ENCODE measurements at regions not wholly inside any gene's neighbourhood (a gene's known extent, or its start where the extent isn't known, plus 50 kb on each side); places are given as distances from the start of the nearest gene placed in this dataset.

GRCh38 chr2:2762166-2762908, 431.3 kb upstream of the MYT1L start:
- H3K4me1 ChIP-seq, result no peaks in the 10 kb centered on the region
- TF ChIP-seq CTCF (IDR thresholded peaks at IDR 0.05; ENCODE audit: insufficient read depth in 1 of 2, low read depth in 1 of 2, low read length in 1 of 2, severe bottlenecking in 1 of 2, unreplicated experiment in 1 of 2), result no peak
- no peaks in the 10 kb centered on the region for H3K27me3 ChIP-seq (replicated peaks; ENCODE audit: control insufficient read depth, insufficient read depth, low read length)
- H3K27ac Mint-ChIP-seq (ENCODE audit: unreplicated experiment), result no peak overlapping the region
- no peak overlapping the region for H3K4me3 Mint-ChIP-seq (ENCODE audit: unreplicated experiment)
- H3K36me3 ChIP-seq (ENCODE audit: control insufficient read depth, insufficient read depth, low read length), result no peaks in the 10 kb centered on the region
- H3K4me1 Mint-ChIP-seq (ENCODE audit: low read depth, unreplicated experiment), result no peaks in the 10 kb centered on the region
- POLR2A ChIA-PET, result no interaction called here
- H3K4me3 ChIP-seq (ENCODE audit: low read depth, low read length), result no peak overlapping the region
- H3K27me3 Mint-ChIP-seq (ENCODE audit: insufficient read depth, unreplicated experiment), result peaks cover 6% of the 10 kb centered on the region
- intact Hi-C loops (cut with micrococcal nuclease; ENCODE audit: unreplicated experiment), result no loop called here
- no peaks in the 10 kb centered on the region for H3K36me3 Mint-ChIP-seq (ENCODE audit: insufficient read depth, unreplicated experiment)
- DNase-seq, result no peak
- H3K9me3 Mint-ChIP-seq (ENCODE audit: unreplicated experiment), result no peaks in the 10 kb centered on the region
- no peaks in the 10 kb centered on the region for H3K9me3 ChIP-seq
- CTCF ChIA-PET, result no interaction called here
- no TSS peak for BruUV-seq (replicated peaks)

GRCh38 chr2:2758793-2759367, 427.8 kb upstream of the MYT1L start:
- Mint-ChIP-seq H3K36me3 (ENCODE audit: insufficient read depth, unreplicated experiment) (no peaks in the 10 kb centered on the region), H3K27me3 (ENCODE audit: insufficient read depth, unreplicated experiment) (peaks cover 6% of the 10 kb centered on the region), H3K4me1 (ENCODE audit: low read depth, unreplicated experiment) (no peaks in the 10 kb centered on the region), H3K4me3 (ENCODE audit: unreplicated experiment) (no peak overlapping the region), H3K27ac (ENCODE audit: unreplicated experiment) (no peak overlapping the region), H3K9me3 (ENCODE audit: unreplicated experiment) (peaks cover 9% of the 10 kb centered on the region)
- Histone ChIP-seq H3K4me3 (ENCODE audit: low read depth, low read length) (no peak overlapping the region), H3K27me3 (replicated peaks; ENCODE audit: control insufficient read depth, insufficient read depth, low read length) (no peaks in the 10 kb centered on the region), H3K36me3 (ENCODE audit: control insufficient read depth, insufficient read depth, low read length) (no peaks in the 10 kb centered on the region), H3K9me3 (peaks cover 6% of the 10 kb centered on the region; the same call in 1 of the 2 replicates), H3K4me1 (no peaks in the 10 kb centered on the region)
- TF ChIP-seq CTCF (IDR thresholded peaks at IDR 0.05; ENCODE audit: insufficient read depth in 1 of 2, low read depth in 1 of 2, low read length in 1 of 2, severe bottlenecking in 1 of 2, unreplicated experiment in 1 of 2), result no peak
- CTCF ChIA-PET, result no interaction called here
- intact Hi-C loops (cut with micrococcal nuclease; ENCODE audit: unreplicated experiment), result no loop called here
- POLR2A ChIA-PET, result no interaction called here
- BruUV-seq (replicated peaks), result no TSS peak
- DNase-seq, result no peak

- Mint-ChIP-seq H3K4me3 (ENCODE audit: unreplicated experiment) (no peak overlapping the region), H3K9me3 (ENCODE audit: unreplicated experiment) (peaks cover 15% of the 10 kb centered on the region), H3K36me3 (ENCODE audit: insufficient read depth, unreplicated experiment) (no peaks in the 10 kb centered on the region), H3K27me3 (ENCODE audit: insufficient read depth, unreplicated experiment) (peaks cover 6% of the 10 kb centered on the region), H3K4me1 (ENCODE audit: low read depth, unreplicated experiment) (no peaks in the 10 kb centered on the region), H3K27ac (ENCODE audit: unreplicated experiment) (no peak overlapping the region)
- Histone ChIP-seq H3K9me3 (peaks cover 12% of the 10 kb centered on the region; the same call in 1 of the 2 replicates), H3K27me3 (replicated peaks; ENCODE audit: control insufficient read depth, insufficient read depth, low read length) (no peaks in the 10 kb centered on the region), H3K36me3 (ENCODE audit: control insufficient read depth, insufficient read depth, low read length) (no peaks in the 10 kb centered on the region), H3K4me3 (ENCODE audit: low read depth, low read length) (no peak overlapping the region), H3K4me1 (no peaks in the 10 kb centered on the region)
- ChIA-PET POLR2A (no interaction called here), CTCF (no interaction called here)
- no TSS peak for BruUV-seq (replicated peaks)
- no peak for TF ChIP-seq CTCF (IDR thresholded peaks at IDR 0.05; ENCODE audit: insufficient read depth in 1 of 2, low read depth in 1 of 2, low read length in 1 of 2, severe bottlenecking in 1 of 2, unreplicated experiment in 1 of 2)
- no peak for DNase-seq
- intact Hi-C loops (cut with micrococcal nuclease; ENCODE audit: unreplicated experiment), result no loop called here
These were observed 426.7 kb upstream of the MYT1L start for GRCh38 chr2:2757764-2758163.

Data from Caco-2 (cell line).